ENCODE measurements at regions not wholly inside any gene's neighbourhood (a gene's known extent, or its start where the extent isn't known, plus 50 kb on each side); places are given as distances from the start of the nearest gene placed in this dataset.

DNA sequence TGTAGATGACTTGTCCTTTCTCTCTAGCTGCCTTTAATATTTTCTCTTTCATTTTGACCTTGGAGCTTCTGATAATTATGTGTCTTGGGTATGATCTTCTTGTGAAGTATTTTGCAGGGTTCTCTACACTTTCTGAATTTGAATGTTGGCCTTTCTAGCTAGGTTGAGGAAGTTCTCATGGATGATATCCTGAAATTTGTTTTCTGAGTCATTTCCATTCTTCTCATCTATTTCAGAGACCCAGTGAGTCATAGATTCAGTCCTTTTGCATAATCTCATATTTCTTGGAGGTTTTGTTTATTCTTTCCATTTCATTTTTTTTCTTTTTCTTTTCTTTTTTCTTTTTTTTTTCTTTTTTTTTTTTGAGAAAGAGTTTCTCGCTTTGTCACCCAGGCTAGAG lies 585.7 kb upstream of the PABPC4L start:
- ChIA-PET POLR2A (no interaction called here), CTCF (no interaction called here)
- Mint-ChIP-seq H3K36me3 (ENCODE audit: low read depth) (no peaks in the 10 kb centered on the region), H3K4me1 (no peaks in the 10 kb centered on the region), H3K4me3 (no peak overlapping the region), H3K27ac (no peak overlapping the region), H3K27me3 (no peaks in the 10 kb centered on the region), H3K9me3 (peaks cover 17% of the 10 kb centered on the region)
- DNase-seq: no peak

GRCh38 chr4:134780244-134780643 lies 578.7 kb upstream of the PABPC4L start:
- Mint-ChIP-seq H3K4me1 (no peaks in the 10 kb centered on the region), H3K9me3 (peaks cover 3% of the 10 kb centered on the region), H3K27me3 (no peaks in the 10 kb centered on the region), H3K4me3 (no peak overlapping the region), H3K36me3 (ENCODE audit: low read depth) (no peaks in the 10 kb centered on the region), H3K27ac (no peak overlapping the region)
- DNase-seq: no peak
- CTCF ChIA-PET: no interaction called here
- POLR2A ChIA-PET: no interaction called here

- Mint-ChIP-seq H3K4me1 (no peaks in the 10 kb centered on the region), H3K36me3 (ENCODE audit: low read depth) (no peaks in the 10 kb centered on the region), H3K27me3 (no peaks in the 10 kb centered on the region), H3K9me3 (no peaks in the 10 kb centered on the region), H3K27ac (no peak overlapping the region), H3K4me3 (no peak overlapping the region)
- DNase-seq: no peak
- POLR2A ChIA-PET: no interaction called here
- CTCF ChIA-PET: no interaction called here
These were observed 576.0 kb upstream of the PABPC4L start for GRCh38 chr4:134777606-134778005.

DNA sequence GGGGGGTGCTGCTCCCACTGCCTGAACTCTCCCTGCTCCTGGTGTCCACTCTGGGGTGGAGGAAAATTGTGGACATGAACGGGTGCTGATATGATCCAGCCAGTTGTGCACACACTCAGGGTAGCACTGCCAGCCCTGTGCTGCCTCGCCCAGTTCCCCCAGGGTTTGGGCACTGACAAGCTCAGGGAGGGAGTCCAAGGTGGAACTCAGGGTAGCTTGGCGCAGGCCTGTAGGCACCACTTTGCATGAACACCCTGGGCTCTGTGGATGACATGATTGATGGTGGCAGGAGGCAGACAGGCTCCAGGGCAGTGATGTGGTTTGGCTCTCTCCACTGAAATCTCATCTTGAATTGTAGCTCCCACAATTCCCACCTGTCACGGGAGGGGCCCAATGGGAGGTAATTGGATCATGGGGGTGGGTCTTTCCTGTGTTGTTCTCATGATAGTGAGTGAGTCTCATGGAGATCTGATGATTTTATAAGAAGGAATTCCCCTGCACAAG lies 572.0 kb upstream of the PABPC4L start:
- H3K27me3 Mint-ChIP-seq: no peaks in the 10 kb centered on the region
- no peak overlapping the region for H3K4me3 Mint-ChIP-seq
- no peaks in the 10 kb centered on the region for H3K9me3 Mint-ChIP-seq
- H3K4me1 Mint-ChIP-seq: no peaks in the 10 kb centered on the region
- ChIA-PET POLR2A (no interaction called here), CTCF (no interaction called here)
- H3K27ac Mint-ChIP-seq: no peak overlapping the region
- no peaks in the 10 kb centered on the region for H3K36me3 Mint-ChIP-seq (ENCODE audit: low read depth)
- no peak for DNase-seq

- DNase-seq: no peak
- Mint-ChIP-seq H3K4me1 (no peaks in the 10 kb centered on the region), H3K27me3 (no peaks in the 10 kb centered on the region), H3K4me3 (no peak overlapping the region), H3K27ac (no peak overlapping the region), H3K36me3 (ENCODE audit: low read depth) (no peaks in the 10 kb centered on the region), H3K9me3 (no peaks in the 10 kb centered on the region)
- CTCF ChIA-PET: no interaction called here
- POLR2A ChIA-PET: no interaction called here
These were observed 560.5 kb upstream of the PABPC4L start for GRCh38 chr4:134762053-134762452.

DNA sequence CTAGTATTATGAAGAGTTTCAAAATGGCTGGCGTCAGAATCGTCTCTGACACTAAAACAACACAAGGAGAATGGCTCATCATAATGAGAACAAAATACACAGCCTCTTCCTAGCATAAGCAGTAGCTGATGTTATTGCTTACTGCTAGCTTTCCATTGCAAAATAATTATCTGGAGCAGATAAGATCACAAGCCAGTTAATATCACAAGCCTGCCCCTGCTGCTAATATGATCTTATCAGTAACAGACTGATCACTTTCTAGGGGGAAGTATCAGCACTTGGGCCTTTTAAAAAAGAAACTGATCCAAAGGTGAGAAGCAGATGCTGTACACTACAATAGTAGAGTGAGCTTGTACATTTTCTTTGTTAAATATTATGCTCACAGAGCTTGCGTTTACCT lies 554.8 kb upstream of the PABPC4L start:
- H3K27me3 Mint-ChIP-seq: no peaks in the 10 kb centered on the region
- POLR2A ChIA-PET: no interaction called here
- H3K4me3 Mint-ChIP-seq: no peak overlapping the region
- no peak overlapping the region for H3K27ac Mint-ChIP-seq
- no peaks in the 10 kb centered on the region for H3K4me1 Mint-ChIP-seq
- H3K9me3 Mint-ChIP-seq: peaks cover 2% of the 10 kb centered on the region
- H3K36me3 Mint-ChIP-seq (ENCODE audit: low read depth): no peaks in the 10 kb centered on the region
- CTCF ChIA-PET: no interaction called here
- DNase-seq: no peak

- ChIA-PET CTCF (no interaction called here), POLR2A (no interaction called here)
- Mint-ChIP-seq H3K9me3 (peaks cover 2% of the 10 kb centered on the region), H3K4me1 (no peaks in the 10 kb centered on the region), H3K36me3 (ENCODE audit: low read depth) (no peaks in the 10 kb centered on the region), H3K27me3 (no peaks in the 10 kb centered on the region), H3K4me3 (no peak overlapping the region), H3K27ac (no peak overlapping the region)
- no peak for DNase-seq
These were observed 552.9 kb upstream of the PABPC4L start for GRCh38 chr4:134754301-134755019.

DNA sequence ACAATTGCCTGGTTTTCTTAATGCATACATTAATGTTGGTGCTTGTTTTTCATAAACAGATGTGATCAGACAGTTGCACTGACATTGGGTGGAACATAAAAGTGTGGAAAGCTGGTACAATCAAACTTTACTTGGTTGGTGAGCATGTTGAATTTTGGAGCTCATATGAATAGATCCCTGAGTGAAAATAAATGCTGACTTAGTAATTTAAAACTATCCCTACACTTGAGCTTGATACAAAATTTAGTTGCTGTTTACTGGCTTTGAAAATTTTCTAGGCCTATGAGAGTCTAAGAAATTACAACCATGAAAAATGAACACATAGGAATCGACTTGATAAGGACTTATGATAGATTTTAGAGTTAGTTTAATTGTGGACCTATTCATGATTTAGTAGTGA lies 551.8 kb upstream of the PABPC4L start:
- Mint-ChIP-seq H3K4me3 (no peak overlapping the region), H3K36me3 (ENCODE audit: low read depth) (no peaks in the 10 kb centered on the region), H3K27me3 (no peaks in the 10 kb centered on the region), H3K27ac (no peak overlapping the region), H3K9me3 (peaks cover 2% of the 10 kb centered on the region), H3K4me1 (no peaks in the 10 kb centered on the region)
- DNase-seq: no peak
- ChIA-PET CTCF (no interaction called here), POLR2A (no interaction called here)

DNA sequence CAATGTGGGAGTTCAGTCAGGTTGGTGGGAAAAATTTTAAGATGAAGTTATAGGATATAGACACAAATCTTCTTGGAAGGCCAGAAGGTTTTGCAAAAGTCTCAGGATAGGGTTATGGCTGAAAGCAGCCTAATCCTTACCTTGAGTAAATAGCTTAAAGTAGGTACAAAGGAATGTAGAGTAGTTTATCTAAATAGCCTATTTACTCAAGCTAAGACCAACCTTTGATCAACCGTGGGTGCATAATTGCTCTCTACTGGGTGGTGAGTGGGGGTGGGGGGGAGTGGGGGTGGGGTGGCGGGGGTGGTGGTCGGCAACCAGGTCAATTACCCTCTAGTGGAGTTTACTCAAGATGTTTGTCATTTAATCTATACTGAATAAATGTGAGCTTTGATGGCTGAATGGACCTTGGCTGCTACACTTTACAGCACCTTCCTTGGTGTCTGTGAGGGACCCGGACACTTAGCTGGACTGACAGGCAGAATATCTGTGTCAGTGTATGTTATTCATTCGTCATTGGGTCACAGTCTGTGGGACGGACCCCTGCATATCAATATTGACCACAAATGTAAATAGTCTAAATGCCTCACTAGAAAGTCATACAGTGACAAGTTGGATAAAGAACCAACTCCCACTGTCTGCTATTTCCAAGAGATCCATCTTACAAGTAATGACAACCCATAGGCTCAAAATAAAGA lies 545.7 kb upstream of the PABPC4L start:
- ChIA-PET POLR2A (no interaction called here), CTCF (no interaction called here)
- no peak for DNase-seq
- Mint-ChIP-seq H3K9me3 (peaks cover 16% of the 10 kb centered on the region), H3K4me3 (no peak overlapping the region), H3K27me3 (no peaks in the 10 kb centered on the region), H3K36me3 (ENCODE audit: low read depth) (no peaks in the 10 kb centered on the region), H3K27ac (no peak overlapping the region), H3K4me1 (no peaks in the 10 kb centered on the region)

DNA sequence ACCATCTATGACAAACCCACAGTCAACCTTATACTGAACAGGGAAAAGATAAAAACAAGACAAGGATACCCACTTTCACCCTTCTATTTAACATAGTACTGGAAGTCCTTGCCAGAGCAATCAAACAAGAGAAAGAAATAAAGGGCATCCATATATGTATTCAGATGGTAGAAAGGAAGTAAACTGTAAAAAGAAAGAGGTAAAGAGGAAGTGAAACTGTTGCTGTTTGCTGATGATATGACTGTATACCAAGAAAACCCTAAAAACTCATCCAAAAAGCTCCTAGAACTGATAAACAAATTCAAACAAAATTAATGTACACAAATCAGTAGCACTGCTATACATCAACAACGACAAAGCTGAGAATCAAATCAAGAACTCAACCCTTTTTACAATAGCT lies 538.7 kb upstream of the PABPC4L start:
- DNase-seq: no peak
- ChIA-PET POLR2A (no interaction called here), CTCF (no interaction called here)
- Mint-ChIP-seq H3K4me1 (no peaks in the 10 kb centered on the region), H3K4me3 (no peak overlapping the region), H3K27ac (no peak overlapping the region), H3K27me3 (no peaks in the 10 kb centered on the region), H3K36me3 (ENCODE audit: low read depth) (no peaks in the 10 kb centered on the region), H3K9me3 (peaks cover 14% of the 10 kb centered on the region)

GRCh38 chr4:134735901-134736300 lies 534.3 kb upstream of the PABPC4L start:
- Mint-ChIP-seq H3K27me3 (no peaks in the 10 kb centered on the region), H3K36me3 (ENCODE audit: low read depth) (no peaks in the 10 kb centered on the region), H3K4me1 (no peaks in the 10 kb centered on the region), H3K27ac (no peak overlapping the region), H3K4me3 (no peak overlapping the region), H3K9me3 (peaks cover 10% of the 10 kb centered on the region)
- ChIA-PET POLR2A (no interaction called here), CTCF (no interaction called here)
- no peak for DNase-seq

DNA sequence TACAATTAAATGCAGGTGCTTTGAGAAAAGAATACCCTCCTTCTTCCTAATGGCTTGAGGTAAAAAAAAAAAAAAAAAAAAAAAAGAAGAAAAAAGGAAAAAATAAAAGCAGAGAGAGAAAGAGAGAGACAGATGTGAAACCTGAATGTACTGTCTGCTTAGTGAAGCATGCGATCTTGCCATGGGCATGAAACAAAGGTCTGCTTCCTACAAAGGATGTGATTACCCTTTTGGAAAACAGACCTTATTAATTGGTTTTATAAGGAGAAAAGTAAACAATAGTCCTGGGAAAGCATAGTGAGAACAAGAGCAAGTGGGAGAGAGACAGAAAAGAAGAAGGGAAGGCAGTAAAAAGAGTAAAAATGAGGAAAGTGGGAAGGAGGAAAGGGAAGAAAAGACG lies 526.1 kb upstream of the PABPC4L start:
- H3K36me3 Mint-ChIP-seq (ENCODE audit: low read depth): no peaks in the 10 kb centered on the region
- POLR2A ChIA-PET: no interaction called here
- H3K9me3 Mint-ChIP-seq: no peaks in the 10 kb centered on the region
- no peaks in the 10 kb centered on the region for H3K4me1 Mint-ChIP-seq
- no peak overlapping the region for H3K4me3 Mint-ChIP-seq
- CTCF ChIA-PET: no interaction called here
- no peaks in the 10 kb centered on the region for H3K27me3 Mint-ChIP-seq
- no peak for DNase-seq
- no peak overlapping the region for H3K27ac Mint-ChIP-seq

DNA sequence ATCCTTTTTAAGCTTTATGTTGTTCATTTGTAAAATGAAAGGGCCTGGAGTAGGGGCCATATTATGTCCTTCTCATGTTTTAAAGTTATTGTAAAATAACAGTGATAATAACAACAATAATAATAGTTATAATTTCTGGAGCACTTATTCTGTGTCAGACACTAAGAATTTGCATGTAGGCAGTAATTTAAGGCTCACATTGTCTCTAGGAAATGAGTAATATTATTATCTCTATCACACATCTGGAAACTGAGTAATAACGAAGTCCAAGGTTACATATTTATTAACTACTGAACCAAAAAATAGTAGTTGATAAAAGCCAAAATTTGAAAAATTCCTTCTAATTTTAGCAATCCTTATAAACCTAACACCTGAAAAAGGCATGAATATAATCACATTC lies 520.7 kb upstream of the PABPC4L start:
- CTCF ChIA-PET: no interaction called here
- no peaks in the 10 kb centered on the region for H3K9me3 Mint-ChIP-seq
- H3K27ac Mint-ChIP-seq: no peak overlapping the region
- POLR2A ChIA-PET: no interaction called here
- H3K36me3 Mint-ChIP-seq (ENCODE audit: low read depth): no peaks in the 10 kb centered on the region
- H3K27me3 Mint-ChIP-seq: no peaks in the 10 kb centered on the region
- H3K4me3 Mint-ChIP-seq: no peak overlapping the region
- no peak for DNase-seq
- no peaks in the 10 kb centered on the region for H3K4me1 Mint-ChIP-seq

GRCh38 chr4:134720030-134720429 lies 518.4 kb upstream of the PABPC4L start:
- H3K4me1 Mint-ChIP-seq: no peaks in the 10 kb centered on the region

More at GRCh38 chr4:134720030-134720429, 518.4 kb upstream of the PABPC4L start:
- DNase-seq: no peak
- Mint-ChIP-seq H3K9me3 (no peaks in the 10 kb centered on the region), H3K4me3 (no peak overlapping the region), H3K27ac (no peak overlapping the region), H3K27me3 (no peaks in the 10 kb centered on the region), H3K36me3 (ENCODE audit: low read depth) (no peaks in the 10 kb centered on the region)
- POLR2A ChIA-PET: no interaction called here
- CTCF ChIA-PET: no interaction called here

All from activated CD4-positive, alpha-beta T cell treated with anti-CD3 and anti-CD28 coated beads, Interleukin-2, amount 10 ng/mL, durations not matched to agents 7 days and 5 days (primary cell).